ENCODE measurements at regions not wholly inside any gene's neighbourhood (a gene's known extent, or its start where the extent isn't known, plus 50 kb on each side); places are given as distances from the start of the nearest gene placed in this dataset.

GRCh38 chr12:123054371-123054770, 73.9 kb downstream of the ARL6IP4 start:
- no peak for TF ChIP-seq CTCF (IDR thresholded peaks at IDR 0.05 in 2 of 3, conservative IDR thresholded peaks at IDR 0.05 in 1 of 3; ENCODE audit: borderline replicate concordance in 1 of 3, insufficient read depth in 1 of 3, low read depth in 2 of 3, low read length in 2 of 3)
- no peak for TF ChIP-seq SIN3A (IDR thresholded peaks at IDR 0.05; ENCODE audit: low read depth)
- no peak for TF ChIP-seq EZH2phosphoT487 (IDR thresholded peaks at IDR 0.05; ENCODE audit: borderline replicate concordance)
- TF ChIP-seq EZH2 (IDR thresholded peaks at IDR 0.05) = no peak
- no peak for TF ChIP-seq ZNF274 (IDR thresholded peaks at IDR 0.05; ENCODE audit: low read depth, low read length)
- TF ChIP-seq SRF (IDR thresholded peaks at IDR 0.05; ENCODE audit: low read depth) = no peak
- TF ChIP-seq CEBPB (IDR thresholded peaks at IDR 0.05; ENCODE audit: low read depth) = no peak
- no peak for TF ChIP-seq YY1 (IDR thresholded peaks at IDR 0.05; ENCODE audit: extremely low read depth, insufficient replicate concordance, low read depth, low read length)
- TF ChIP-seq FOSL1 (IDR thresholded peaks at IDR 0.05; ENCODE audit: low read depth) = no peak
- no peak for TF ChIP-seq REST (IDR thresholded peaks at IDR 0.05; ENCODE audit: low read depth)

Data from HCT116 (cell line).